Ovary (tissue), 3 donors: ENCODE measurements at regions not wholly inside any gene's neighbourhood (a gene's known extent, or its start where the extent isn't known, plus 50 kb on each side); places are given as distances from the start of the nearest gene placed in this dataset.

Experiments
- EP300 ChIP-seq: sonication (generic); formaldehyde crosslinking; IDR thresholded peaks from one replicate; pipeline ENCODE4 v1.6.1; 2017; ENCODE audit warnings: antibody characterized with exemption
- POLR2A ChIP-seq: fragments of 450-650 bp; IDR thresholded peaks from one replicate; pipeline ENCODE4 v1.6.1; 2017; ENCODE audit warnings: antibody characterized with exemption, mild to moderate bottlenecking, moderate library complexity
- TF ChIP-seq, protein P1 (sequence below), 3 donors: fragments of 450-650 bp in 2 of 3; fragments of 200-600 bp in 1 of 3; IDR thresholded peaks; one replicate each; pipeline versions ENCODE4 v1.5.1 to v1.8.0; 2016 to 2022; ENCODE audit warnings: antibody characterized with exemption in 3 of 3, mild to moderate bottlenecking in 1 of 3
- donor health status: DM: no; HTN: no; CAD: no.

DNA sequence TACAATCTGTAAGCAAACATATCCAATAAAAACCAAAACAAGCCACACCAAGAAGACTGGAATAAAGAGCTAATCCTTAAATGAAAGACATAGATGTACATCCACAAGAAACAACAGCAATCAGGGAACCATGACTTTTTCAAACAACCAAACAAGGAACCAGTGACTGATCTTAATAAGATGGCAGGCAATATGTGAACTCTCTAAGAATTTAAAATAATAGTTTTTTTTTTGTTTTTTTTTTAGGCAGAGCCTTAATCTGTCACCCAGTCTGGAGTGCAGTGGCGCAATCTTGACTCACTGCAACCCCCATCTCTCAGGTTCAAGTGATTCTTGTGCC is 52.9 kb upstream of the CAPRIN2 start:
- TF ChIP-seq, protein P1, sequence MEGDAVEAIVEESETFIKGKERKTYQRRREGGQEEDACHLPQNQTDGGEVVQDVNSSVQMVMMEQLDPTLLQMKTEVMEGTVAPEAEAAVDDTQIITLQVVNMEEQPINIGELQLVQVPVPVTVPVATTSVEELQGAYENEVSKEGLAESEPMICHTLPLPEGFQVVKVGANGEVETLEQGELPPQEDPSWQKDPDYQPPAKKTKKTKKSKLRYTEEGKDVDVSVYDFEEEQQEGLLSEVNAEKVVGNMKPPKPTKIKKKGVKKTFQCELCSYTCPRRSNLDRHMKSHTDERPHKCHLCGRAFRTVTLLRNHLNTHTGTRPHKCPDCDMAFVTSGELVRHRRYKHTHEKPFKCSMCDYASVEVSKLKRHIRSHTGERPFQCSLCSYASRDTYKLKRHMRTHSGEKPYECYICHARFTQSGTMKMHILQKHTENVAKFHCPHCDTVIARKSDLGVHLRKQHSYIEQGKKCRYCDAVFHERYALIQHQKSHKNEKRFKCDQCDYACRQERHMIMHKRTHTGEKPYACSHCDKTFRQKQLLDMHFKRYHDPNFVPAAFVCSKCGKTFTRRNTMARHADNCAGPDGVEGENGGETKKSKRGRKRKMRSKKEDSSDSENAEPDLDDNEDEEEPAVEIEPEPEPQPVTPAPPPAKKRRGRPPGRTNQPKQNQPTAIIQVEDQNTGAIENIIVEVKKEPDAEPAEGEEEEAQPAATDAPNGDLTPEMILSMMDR (IDR thresholded peaks at IDR 0.05), result no peak
- TF ChIP-seq EP300, result no peak
- TF ChIP-seq POLR2A, result no peak
